PFSK-1 (cell line): ENCODE measurements at regions not wholly inside any gene's neighbourhood (a gene's known extent, or its start where the extent isn't known, plus 50 kb on each side); places are given as distances from the start of the nearest gene placed in this dataset.

Experiments
- POLR2AphosphoS5 ChIP-seq: IDR thresholded peaks from 2 replicates; pipeline ENCODE4 v1.6.1; 2012; ENCODE audit warnings: low read depth, mild to moderate bottlenecking, control low read depth, low read length, moderate library complexity
- REST ChIP-seq, 2 experiments: IDR thresholded peaks; 2 replicates each; pipeline versions ENCODE4 v1.6.1 to v1.8.0; 2011 to 2012; ENCODE audit warnings: low read depth in 2 of 2, low read length in 2 of 2, control low read depth in 1 of 2, inconsistent platforms in 1 of 2, mild to moderate bottlenecking in 1 of 2, moderate library complexity in 1 of 2; ENCODE audit not compliant: insufficient read depth in 1 of 2
- TAF1 ChIP-seq: IDR thresholded peaks from 2 replicates; pipeline ENCODE4 v1.6.1; 2012; ENCODE audit warnings: low read length, control low read depth, borderline replicate concordance; ENCODE audit not compliant: insufficient read depth

GRCh38 chr3:31343075-31343474, 189.7 kb upstream of the STT3B start:
- TF ChIP-seq TAF1 = no peak
- TF ChIP-seq REST (IDR thresholded peaks at IDR 0.05; ENCODE audit: insufficient read depth in 1 of 2, low read depth in 2 of 2, low read length in 2 of 2) = no peak
- no peak for TF ChIP-seq POLR2AphosphoS5
